HG03108 (cell line): ENCODE measurements at regions not wholly inside any gene's neighbourhood (a gene's known extent, or its start where the extent isn't known, plus 50 kb on each side); places are given as distances from the start of the nearest gene placed in this dataset.
"Not testable (repeated sequence)": the region's sequence is repeated elsewhere in the genome, so short reads cannot be mapped to it uniquely, and the experiment has no call there.

ENCODE experiments used
- ATAC-seq: cut with Tn5 transposase; IDR thresholded peaks from one replicate; pipeline ENCODE4 v1.9.1; 2021; ENCODE audit warnings: moderate library complexity; ENCODE audit not compliant: unreplicated experiment

DNA sequence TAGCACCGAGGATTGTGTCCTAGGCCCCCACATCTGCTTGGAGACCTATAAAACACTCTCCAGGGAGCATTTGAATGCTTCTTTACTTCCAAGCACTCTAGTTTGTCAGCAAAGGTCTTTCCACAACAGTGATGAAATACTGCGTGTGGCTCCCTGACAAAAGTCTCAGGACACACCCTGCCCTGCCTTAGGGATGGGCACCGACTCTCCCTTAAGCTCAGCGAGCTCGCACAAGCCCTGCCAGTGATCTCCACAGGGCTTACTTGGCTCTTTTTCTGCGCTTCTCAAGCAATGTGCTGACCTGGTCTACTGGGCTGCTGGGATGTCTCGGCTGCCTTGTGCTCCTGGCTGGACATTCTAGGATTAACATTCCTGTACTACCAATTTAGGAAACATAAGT is 84.3 kb upstream of the MPP7 start:
- ATAC-seq: no peak

DNA sequence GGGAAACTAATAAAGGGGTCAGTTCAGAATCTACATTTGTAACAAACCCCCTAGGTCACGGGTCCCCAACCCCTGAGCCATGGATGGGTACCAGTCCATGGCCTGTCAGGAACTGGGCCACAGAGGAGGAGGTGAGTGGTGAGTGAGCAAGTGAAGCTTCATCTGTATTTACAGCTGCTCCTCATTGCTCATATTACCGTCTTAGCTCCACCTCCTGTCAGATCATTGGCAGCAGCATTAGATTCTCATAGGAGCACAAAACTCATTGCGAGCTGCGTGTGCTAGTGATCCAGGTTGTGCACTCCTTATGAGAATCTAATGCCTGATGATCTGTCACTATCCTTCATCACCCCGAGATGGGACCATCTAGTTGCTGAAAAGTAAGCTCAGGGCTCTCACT is 88.4 kb upstream of the MPP7 start:
- ATAC-seq: no peak

DNA sequence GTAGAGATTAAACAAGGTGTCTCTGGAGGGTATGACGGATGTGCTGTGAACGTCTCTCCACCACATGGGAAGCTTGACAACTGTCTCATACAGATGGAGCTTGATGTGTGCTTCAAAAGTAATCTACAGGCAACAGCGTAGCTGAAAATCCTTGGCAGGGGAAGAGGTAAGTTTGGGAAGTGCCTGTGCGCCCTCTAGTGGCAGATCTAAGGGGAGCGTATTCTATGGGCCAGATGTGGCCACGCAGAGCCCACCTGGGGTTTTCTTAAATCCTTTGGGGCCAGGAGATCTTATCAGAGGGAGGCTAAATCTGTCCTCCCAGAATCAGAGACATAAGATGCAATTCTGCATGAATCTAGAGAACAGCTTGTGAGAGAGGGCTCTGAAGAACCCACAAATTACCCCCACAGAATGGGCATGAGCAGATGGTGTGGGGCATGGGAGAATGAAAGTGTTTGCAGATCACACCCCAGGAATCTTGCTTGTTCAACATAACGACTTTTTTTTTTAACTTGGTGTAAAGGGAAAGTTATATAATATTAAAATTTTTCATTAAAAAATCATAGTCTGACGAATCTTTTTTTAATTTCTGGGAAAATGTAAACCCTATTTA is 91.2 kb upstream of the MPP7 start:
- no peak for ATAC-seq

DNA sequence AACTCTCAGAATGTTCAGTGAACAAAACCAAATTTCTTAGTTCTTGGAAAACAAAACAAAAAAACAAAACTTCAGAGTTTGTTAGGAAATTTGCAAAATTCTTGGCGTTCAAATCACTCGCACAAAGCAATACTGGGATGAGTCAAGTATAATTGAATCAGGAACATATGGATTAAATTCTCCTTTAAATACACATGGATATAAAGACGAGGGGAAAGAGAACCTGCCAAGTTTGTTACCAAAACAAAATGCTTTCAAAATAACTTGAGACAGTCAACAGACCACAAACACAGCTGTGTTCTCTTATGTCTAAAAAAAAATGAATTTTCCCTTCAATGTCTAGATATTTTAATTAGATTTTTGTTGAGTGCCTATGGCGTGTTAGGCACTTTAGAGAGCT is 93.5 kb upstream of the MPP7 start:
- no peak for ATAC-seq

DNA sequence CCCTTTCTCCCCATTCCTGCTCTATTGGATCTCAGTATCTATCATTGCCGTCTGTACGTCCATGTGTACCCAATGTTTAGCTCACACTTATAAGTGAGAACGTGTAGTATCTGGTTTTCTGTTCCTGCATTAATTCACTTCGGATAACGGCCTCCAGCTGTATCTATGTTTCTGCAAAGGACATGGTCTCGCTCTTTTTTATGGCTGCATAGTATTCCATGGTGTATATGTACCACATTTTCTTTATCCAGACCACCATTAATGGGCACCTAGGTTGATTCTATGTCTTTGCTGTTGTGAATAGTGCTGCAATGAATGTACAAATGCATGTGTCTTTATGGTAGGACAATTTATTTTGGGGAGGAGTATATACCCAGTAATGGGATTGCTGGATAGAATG is 94.4 kb upstream of the MPP7 start:
- no peak for ATAC-seq

DNA sequence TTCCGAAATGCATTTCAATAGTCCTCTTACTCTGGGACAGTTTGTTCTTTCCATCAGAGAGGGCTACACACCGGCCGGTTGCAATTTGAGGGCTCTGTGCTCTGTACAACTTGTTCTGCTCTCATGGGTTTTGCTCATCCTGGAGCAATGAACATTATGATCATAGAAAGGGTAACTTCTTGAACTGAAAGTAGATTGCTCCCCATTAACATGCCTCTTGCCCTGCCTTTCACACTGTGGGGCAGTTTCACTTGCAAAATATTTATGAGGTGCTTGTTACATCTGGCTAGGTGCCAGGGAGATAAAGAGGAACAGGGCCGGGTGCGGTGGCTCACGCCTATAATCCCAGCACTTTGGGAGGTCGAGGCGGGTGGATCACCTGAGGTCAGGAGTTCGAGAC is 97.3 kb upstream of the MPP7 start:
- no peak for ATAC-seq

DNA sequence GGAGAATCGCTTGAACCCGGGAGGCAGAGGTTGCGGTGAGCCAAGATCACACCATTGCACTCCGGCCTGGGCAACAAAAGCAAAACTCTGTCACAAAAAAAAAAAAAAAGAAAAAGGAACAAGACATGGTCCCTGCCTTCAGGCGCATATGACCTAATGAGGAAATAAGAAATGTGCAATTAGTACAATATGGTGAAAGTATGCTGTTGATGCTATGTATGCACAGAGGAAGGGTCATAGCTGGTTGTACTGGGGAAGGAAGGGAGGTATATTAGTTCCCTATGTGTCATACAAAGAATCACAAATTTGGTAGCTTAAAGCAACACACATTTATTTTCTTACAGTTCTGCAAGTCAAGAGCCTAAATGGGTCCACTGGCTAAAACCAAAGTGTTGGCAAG is 97.8 kb upstream of the MPP7 start:
- no peak for ATAC-seq

DNA sequence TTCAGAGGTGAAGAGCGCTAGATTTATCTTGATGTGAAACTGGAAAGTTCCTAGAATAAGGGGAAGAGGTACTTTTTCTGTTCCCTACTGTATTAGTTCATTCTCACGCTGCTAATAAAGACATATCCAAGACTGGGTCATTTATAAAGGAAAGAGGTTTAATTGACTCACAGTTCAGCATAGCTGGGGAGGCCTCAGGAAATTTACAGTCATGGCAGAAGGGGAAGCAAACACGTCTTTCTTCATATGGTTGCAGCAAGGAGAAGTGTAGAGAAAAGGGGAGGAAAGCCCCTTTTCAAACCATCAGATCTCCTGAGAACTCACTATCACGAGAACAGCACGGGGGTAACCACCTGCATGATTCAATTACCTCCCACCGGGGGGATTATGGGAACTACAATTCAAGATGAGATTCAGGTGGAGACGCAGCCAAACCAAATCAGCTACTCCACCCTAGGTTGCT is 99.8 kb upstream of the MPP7 start:
- not testable (repeated sequence) for ATAC-seq

DNA sequence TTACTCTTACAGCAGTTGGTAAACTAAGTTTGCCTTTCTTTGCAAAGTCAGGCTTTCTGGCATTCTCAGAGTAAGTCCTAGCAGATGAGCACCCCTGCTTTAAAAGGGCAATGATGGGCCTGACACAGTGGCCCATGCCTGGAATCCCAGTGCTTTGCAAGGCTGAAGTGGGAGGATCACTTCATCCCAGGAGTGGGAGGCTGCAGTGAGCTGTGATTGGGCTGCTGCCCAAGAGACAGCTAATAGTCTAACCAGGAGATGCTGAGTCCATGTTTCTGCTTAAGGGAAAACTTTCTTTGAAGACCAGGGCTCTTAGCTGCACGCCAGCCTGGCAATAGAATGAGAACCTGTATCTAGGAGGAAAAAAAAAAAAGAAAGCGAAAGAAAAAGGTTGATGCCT is 100.2 kb upstream of the MPP7 start:
- no peak for ATAC-seq

DNA sequence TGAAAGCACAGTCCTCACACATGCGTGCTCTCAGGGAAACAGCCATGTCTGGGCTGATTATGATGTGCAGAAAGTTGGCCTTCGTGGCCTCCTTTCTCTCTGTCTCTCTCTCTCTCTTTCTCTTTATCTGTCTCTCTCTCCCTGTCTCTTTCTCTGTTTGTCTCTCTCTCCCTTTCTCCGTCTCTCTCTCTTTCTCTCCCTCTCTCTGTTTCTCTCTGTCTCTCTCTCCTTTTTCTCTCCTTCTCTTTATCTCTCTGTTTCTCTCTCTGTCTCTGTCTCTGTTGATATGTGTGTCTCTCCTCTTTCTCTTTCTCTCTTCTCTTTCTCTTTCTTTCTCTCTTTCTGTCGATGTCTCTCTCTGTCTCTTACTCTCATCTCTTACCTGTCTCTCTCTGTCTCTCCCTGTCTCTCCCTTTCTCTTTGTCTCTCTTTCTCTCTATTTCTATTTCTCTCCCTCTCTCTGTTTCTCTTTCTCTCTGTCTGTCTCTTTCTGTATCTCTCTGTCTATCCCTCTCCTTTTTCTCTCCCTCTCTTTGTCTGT is 105.4 kb upstream of the MPP7 start:
- no peak for ATAC-seq

DNA sequence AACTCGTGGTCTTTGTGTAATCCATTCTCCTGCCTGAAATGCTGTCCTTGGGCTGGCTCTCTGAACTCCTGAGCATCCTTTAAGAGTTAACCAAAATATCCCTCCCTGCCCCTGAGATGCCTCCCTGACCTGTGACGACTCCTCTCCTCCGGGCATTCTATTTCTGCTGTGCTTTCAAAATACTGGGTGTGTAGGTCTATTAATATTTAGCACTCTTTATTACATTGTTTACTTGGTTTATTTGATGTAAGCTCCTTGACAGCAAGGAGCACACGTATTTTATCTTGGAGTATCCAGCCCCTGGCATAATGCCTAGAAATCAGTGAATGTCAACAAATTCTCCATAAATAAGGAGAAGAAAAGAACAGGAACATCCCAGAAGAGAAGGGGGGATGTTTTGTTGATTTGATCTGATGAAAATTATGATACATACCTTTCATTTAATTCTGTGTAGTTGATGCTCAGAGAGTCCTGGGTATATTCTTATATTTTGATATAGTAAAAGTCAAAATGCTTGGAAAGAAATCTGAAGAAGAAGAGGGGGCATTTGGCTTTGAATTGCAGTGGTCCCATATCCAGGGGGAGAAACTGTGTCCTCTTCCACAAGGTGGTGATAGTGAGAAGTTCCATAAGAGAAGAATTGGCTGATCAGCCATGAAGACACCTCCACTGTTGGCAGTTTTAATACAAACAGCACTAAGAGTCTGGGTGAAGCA is 107.7 kb upstream of the MPP7 start:
- no peak for ATAC-seq

DNA sequence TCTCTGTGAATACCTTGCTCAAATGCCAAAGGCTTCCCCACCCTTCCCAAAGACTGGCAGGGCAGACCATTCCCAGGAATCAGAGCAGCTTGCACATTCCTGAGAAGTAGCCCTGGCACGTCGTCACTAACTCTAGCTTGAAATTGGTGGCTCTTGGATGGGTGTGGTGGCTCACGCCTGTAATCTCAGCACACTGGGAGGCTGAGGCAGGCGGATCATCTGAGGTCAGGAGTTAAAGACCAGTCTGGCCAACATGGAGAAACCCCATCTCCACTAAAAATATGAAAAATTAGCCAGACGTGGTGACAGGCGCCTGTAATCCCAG is 108.2 kb upstream of the MPP7 start:
- no peak for ATAC-seq

DNA sequence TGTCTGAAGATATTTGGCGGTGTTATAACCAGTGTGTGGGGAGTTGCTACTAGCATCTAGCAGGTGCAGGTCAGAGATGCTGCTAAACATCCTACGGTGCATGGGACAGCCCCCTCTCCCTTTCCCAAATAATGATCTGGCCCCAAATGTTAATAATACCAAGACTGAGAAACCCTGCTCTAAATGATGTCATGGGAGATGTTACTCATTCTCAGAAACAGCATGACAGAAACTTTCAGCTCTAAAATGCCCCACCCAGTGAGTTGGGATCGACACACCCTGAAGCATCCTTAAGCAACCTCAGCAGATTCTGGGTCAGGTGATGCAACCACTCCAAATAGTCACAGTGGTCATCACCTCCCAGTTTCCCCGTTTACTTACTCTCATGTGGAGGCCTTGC is 108.8 kb upstream of the MPP7 start:
- peak; percentile 59 for ATAC-seq

DNA sequence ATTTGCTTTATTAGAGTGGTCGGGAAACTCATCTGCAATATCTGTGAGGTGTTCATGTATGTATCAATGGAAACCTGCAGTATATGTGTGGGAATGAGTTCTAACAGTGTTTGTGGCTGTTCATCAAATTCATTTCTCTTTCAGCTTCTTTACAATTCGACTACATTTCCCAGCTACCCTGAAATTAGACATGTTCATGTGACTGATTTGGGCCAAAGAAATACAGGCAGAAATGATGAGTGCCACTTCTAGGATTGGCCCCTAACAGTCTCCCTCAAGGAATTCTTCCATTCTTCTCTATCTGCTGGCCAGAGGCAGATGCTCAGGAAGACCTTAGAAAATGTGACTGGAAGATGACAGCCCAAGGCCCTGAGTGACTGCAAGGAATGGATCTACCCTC is 114.8 kb upstream of the WAC start:
- no peak for ATAC-seq

DNA sequence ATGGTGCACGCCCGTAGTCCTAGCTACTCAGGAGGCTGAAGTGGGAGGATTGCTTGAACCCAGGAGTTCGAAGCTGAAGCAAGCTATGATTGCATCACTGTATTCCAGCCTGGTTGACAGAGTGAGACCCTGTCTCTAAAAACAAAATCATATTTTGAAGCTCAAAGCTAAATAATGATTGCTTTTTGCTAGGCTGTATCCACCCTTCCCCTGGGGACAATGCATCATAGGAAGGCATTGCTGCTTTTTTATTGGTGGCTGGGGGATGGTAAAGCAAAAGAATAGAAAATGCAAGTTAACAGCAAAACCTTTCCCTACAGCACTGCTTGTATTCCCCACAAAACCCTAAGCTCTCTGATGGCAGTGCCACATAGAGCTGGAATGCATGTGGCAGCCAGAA is 107.5 kb upstream of the WAC start:
- no peak for ATAC-seq

DNA sequence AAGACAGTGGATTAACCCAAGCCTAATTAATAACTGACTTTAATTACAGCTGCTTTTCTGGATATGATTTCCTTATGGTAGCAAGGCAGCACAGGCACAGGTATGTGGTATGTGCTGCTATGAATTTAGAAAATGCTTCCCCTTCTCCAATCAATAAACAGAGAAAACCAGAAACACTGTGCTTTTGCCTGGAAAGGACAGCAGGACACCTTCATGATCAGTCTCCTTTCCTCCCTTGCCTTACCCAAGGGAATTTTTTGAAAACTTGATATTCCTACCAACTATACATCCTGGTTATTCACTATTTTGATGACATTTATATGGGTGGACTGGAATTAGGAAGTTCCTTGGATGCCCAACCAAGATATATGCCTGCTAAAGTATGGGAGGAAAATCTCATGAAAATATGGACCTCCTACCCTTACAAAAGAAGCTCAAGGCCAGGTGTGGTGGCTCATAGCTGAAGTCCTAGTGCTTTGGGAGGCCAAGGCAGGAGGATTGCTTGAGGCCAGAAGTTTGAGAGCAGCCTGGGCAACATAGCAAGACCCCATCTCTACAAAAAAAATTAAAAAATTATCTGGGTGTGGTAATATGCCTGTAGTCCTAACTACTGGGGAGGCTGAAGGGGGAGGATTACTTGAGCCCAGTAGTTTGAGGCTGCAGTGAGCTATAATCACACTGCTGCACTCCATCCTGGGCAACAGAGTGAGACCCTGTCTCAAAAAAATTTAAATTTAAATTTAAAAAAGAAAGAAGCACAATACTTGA is 106.3 kb upstream of the WAC start:
- no peak for ATAC-seq

DNA sequence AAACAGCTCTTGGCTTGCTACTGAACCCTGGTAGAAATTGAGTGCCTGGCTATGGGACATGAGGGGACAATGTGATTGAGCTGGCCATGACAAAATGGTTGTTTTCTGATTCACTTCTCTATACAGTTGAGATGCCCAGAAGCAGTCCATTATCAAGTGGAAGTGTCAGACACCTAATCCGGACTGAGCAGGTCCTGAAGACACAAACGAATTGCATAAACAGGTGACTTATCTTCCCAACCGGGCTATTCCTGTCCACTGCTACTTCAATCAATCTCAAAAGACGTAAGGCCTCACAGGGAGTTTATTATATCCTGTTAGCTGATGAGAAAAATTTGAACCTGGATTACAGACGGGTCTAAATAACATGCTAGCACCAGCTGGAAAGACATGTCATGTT is 105.5 kb upstream of the WAC start:
- no peak for ATAC-seq

DNA sequence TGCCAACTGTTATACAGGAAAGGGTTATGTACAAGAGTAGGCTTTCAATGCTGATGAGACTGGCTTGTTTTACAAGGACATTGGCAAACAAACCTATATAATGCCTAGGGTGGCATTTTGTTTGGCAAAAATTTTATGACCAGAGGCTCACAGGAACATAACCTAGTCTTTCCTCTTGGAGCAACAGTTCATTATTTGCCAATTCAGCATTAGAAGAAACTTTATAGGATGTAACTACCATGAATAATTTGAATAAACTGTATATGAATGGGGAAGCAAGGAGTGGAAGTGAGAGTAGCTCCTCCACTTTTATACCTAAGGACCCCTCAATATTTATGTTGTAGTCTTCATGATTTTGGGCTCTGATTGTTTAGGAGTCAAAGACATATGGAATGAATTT is 103.9 kb upstream of the WAC start:
- no peak for ATAC-seq

DNA sequence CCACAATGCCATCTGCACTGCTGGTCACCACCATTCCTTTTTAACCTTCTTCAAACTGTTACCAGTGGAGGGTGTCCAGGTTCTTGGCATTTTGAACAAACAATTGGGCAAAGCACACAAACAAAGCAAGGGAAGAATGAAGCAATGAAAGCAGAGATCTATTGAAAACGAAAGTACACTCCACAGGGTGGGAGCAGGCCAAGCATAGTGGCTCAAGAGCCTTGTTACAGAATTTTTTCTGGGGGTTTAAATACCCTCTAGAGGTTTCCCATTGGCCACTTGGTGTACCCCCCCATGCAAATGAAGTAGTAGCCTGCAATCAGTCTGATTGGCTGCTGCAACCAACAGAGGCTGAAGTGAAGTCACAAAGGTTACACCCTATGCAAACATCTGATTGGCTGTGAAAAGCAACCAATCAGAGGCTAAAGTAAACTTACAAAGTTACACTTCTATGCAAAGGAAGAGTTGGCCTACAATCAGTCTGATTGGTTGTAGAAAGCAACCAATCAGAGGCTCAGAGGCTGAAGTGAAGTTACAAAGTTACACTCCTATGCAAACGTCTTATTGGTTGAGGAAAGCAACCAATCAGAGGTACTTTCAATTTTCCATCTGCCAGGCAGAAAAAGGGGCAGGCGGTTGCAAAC is 103.2 kb upstream of the WAC start:
- ATAC-seq: no peak

DNA sequence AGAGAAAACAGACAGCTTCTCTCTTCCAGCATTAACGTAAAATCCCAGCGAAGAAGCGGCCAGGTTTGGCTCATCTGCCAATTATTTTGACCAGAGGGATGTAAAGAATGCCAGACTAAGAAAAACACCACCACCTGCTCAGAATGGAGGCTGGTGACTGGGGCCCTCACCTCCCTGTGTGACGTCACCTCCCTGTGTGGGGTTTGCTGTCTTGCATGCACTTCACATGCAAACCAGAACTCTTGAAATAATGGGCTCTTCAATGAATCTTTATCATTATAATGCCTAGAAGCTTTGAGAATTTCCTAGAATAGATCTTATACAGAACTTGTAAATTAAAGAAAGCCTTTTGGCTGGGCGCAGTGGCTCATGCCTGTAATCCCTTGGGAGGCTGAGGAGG is 101.8 kb upstream of the WAC start:
- no peak for ATAC-seq

DNA sequence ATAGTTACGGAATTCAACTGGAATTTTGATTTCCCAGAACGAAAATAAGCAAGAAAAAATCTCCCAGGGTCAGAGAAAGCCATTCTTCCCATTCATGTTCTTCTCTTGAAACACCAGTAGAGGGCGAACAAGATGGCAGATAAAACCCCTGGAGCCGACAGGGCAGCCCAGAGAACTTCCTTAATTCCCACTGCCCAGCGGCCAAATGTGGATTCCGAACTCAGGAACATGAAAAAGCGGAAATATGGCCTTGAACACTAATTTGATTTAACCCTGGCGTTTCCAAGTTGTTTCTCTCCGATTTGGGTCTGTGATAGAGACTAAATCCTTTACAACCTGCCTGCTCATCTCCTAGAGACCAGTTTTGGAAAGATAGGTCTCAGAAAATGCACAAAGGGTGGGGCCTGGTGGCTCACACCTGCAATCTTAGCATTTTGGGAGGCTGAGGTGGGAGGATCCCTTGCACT is 100.7 kb upstream of the WAC start:
- ATAC-seq: peak; percentile 59

DNA sequence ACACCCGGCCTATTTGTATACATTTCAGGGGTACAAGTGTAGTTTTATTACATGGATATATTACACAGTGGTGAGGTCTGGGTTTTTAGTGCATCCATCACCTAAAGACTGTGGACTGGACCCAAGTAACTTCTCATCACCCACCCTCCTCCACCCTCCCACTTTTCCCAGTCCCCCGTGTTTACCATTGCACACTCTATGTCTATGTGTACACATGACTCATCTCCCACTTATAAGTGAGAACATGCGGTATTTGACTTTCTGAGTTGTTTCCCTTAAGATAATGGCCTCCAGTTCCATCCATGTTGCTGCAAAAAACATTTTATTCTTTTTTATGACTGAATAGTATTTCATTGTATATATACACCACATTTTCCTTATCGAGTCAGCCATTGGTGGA is 98.9 kb upstream of the WAC start:
- no peak for ATAC-seq
